ENCODE measurements at regions not wholly inside any gene's neighbourhood (a gene's known extent, or its start where the extent isn't known, plus 50 kb on each side); places are given as distances from the start of the nearest gene placed in this dataset.

DNA sequence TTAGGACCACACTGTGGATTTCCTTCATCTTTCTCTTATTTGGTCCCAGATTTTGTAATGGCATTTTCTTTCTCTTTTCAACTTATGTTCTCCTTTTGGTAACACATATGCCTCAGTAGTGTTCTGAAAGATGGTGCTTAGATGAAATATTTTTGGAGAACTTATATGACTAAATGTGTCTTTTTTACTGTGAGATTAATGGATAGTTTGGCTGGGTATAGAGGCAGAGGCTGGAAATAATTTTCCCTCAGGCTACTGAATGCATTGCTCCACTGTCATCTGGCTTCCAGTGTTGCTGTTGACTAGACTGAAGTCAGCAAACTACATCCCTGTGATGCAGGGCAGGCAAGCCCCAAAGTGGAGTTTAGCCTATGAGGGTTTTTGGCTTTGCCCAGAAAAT, 450.9 kb downstream of the DMAC1 start:
- TF ChIP-seq, protein P1, sequence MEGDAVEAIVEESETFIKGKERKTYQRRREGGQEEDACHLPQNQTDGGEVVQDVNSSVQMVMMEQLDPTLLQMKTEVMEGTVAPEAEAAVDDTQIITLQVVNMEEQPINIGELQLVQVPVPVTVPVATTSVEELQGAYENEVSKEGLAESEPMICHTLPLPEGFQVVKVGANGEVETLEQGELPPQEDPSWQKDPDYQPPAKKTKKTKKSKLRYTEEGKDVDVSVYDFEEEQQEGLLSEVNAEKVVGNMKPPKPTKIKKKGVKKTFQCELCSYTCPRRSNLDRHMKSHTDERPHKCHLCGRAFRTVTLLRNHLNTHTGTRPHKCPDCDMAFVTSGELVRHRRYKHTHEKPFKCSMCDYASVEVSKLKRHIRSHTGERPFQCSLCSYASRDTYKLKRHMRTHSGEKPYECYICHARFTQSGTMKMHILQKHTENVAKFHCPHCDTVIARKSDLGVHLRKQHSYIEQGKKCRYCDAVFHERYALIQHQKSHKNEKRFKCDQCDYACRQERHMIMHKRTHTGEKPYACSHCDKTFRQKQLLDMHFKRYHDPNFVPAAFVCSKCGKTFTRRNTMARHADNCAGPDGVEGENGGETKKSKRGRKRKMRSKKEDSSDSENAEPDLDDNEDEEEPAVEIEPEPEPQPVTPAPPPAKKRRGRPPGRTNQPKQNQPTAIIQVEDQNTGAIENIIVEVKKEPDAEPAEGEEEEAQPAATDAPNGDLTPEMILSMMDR (IDR thresholded peaks at IDR 0.05; ENCODE audit: low read depth, low read length), result no peak
- H3K36me3 ChIP-seq, result no peaks in the 10 kb centered on the region
- H3K9me3 ChIP-seq (ENCODE audit: severe bottlenecking), result no peaks in the 10 kb centered on the region
- H3K27ac ChIP-seq, result no peak overlapping the region
- no peaks in the 10 kb centered on the region for H3K27me3 ChIP-seq (ENCODE audit: insufficient read depth, low read depth, severe bottlenecking)
- H3K4me3 ChIP-seq (ENCODE audit: low read depth, low read length), result no peak overlapping the region
- no peak for DNase-seq

DNA sequence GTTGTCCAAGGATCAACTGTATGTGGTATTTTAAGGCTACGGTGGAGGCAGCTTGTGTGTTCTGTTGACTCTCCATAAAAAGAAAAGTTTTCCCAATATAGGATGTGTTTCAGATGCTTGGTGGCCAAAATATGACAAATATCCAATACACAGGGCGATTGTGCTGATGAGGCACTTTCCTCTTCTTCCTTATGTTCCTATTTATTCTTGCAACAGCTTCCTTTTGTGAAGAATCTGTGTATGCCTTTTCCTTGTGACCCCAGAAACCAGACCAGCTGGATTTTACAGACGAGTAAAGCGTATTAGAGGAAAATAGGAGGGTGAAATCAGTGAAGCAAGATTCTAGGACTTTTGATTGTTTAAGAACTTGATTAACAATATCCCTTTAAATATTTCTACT, 452.0 kb downstream of the DMAC1 start:
- DNase-seq, result no peak
- H3K4me3 ChIP-seq (ENCODE audit: low read depth, low read length), result no peak overlapping the region
- no peaks in the 10 kb centered on the region for H3K27me3 ChIP-seq (ENCODE audit: insufficient read depth, low read depth, severe bottlenecking)
- TF ChIP-seq, protein P1 (IDR thresholded peaks at IDR 0.05; ENCODE audit: low read depth, low read length), result no peak
- H3K27ac ChIP-seq, result no peak overlapping the region
- H3K9me3 ChIP-seq (ENCODE audit: severe bottlenecking), result no peaks in the 10 kb centered on the region
- no peaks in the 10 kb centered on the region for H3K36me3 ChIP-seq

DNA sequence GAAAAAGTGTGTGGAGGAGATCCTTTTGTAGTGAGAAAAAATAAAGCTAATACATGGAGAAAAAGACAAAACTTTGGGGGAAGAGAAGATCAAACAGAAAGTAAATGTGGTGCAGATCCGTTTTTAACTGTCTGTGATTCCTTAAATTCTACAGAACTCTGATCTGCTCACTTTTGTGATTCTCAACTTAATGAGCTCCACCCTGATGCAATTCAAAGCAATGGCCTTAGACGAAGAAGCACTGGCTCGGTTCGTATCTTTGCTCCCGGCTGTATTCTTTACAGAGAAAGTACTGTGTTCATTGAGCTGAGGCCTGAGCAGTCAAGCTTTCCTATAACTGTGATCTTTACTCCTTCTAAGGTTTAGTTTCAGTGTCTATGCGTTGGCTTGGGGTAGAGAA, 453.4 kb downstream of the DMAC1 start:
- DNase-seq, result no peak
- TF ChIP-seq, protein P1 (IDR thresholded peaks at IDR 0.05; ENCODE audit: low read depth, low read length), result no peak
- H3K36me3 ChIP-seq, result no peaks in the 10 kb centered on the region
- H3K27ac ChIP-seq, result no peak overlapping the region
- no peaks in the 10 kb centered on the region for H3K9me3 ChIP-seq (ENCODE audit: severe bottlenecking)
- H3K4me3 ChIP-seq (ENCODE audit: low read depth, low read length), result no peak overlapping the region
- H3K27me3 ChIP-seq (ENCODE audit: insufficient read depth, low read depth, severe bottlenecking), result no peaks in the 10 kb centered on the region

DNA sequence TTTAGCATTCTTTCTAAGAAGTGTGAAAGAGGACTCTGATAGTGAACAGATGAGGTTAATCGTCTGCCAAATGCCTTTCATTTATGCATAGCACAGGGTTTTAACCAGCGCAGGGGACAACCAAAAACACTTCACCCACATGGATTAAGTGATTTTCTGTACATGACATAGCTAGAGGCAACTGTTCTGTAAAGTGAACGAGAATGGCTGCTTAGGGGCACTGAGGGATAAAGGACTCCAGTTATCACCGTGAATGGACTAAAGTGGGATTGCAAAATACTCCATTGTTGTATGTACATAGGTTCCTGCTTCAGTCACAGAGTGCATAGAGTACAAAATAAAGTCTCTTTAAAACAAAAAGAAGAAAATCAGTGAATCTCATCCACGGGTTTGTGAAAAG, 456.8 kb downstream of the DMAC1 start:
- no peaks in the 10 kb centered on the region for H3K27me3 ChIP-seq (ENCODE audit: insufficient read depth, low read depth, severe bottlenecking)
- no peaks in the 10 kb centered on the region for H3K9me3 ChIP-seq (ENCODE audit: severe bottlenecking)
- no peaks in the 10 kb centered on the region for H3K36me3 ChIP-seq
- TF ChIP-seq, protein P1 (IDR thresholded peaks at IDR 0.05; ENCODE audit: low read depth, low read length), result no peak
- H3K27ac ChIP-seq, result no peak overlapping the region
- H3K4me3 ChIP-seq (ENCODE audit: low read depth, low read length), result no peak overlapping the region
- DNase-seq, result no peak

DNA sequence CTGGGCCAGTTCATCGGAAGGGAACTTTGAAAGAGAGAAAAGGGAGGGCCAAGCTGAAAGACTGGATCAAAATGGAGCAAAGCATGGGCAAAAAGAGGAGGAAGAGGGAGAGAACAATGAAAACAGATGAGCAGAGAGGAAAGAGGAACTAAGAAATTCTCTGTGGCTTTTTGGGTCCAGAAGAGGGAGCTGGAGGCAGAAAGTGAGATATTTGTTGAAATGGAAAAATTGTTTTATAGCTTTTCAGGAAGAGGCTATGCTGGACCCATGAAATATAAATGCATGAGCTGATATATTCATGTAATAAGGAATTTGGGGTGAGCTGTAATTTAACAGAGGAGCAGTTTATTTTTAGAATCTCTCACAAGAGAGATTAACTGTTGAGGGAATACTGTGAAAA, 457.3 kb downstream of the DMAC1 start:
- no peak for DNase-seq
- no peaks in the 10 kb centered on the region for H3K9me3 ChIP-seq (ENCODE audit: severe bottlenecking)
- H3K36me3 ChIP-seq, result no peaks in the 10 kb centered on the region
- H3K27me3 ChIP-seq (ENCODE audit: insufficient read depth, low read depth, severe bottlenecking), result no peaks in the 10 kb centered on the region
- TF ChIP-seq, protein P1 (IDR thresholded peaks at IDR 0.05; ENCODE audit: low read depth, low read length), result no peak
- no peak overlapping the region for H3K27ac ChIP-seq
- no peak overlapping the region for H3K4me3 ChIP-seq (ENCODE audit: low read depth, low read length)

DNA sequence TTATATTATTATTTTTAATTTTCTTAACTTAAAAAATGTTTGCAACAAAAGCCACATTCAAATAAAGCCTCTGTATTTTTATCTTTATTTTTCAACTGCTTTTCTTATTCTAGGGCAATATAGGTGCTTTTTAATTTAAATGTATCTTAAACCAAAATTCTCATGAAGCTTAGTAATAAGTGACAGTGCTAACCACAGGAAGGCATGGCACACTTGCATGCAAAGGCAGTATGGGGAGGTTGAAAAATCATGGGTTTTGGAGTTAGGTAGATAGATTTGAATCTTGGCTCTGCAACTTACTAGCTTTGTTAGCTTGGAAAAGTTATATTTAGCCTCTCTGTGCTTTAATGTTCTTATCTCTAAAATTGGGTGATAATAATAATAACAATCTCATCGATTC, 458.0 kb downstream of the DMAC1 start:
- TF ChIP-seq, protein P1 (IDR thresholded peaks at IDR 0.05; ENCODE audit: low read depth, low read length), result no peak
- no peaks in the 10 kb centered on the region for H3K9me3 ChIP-seq (ENCODE audit: severe bottlenecking)

More for the DNA sequence above, 458.0 kb downstream of the DMAC1 start:
- H3K27ac ChIP-seq, result no peak overlapping the region
- no peak for DNase-seq
- H3K4me3 ChIP-seq (ENCODE audit: low read depth, low read length), result no peak overlapping the region
- H3K27me3 ChIP-seq (ENCODE audit: insufficient read depth, low read depth, severe bottlenecking), result no peaks in the 10 kb centered on the region
- no peaks in the 10 kb centered on the region for H3K36me3 ChIP-seq

Data from WERI-Rb-1 (cell line).